ENCODE measurements at regions not wholly inside any gene's neighbourhood (a gene's known extent, or its start where the extent isn't known, plus 50 kb on each side); places are given as distances from the start of the nearest gene placed in this dataset.

- TF ChIP-seq CTCF (IDR thresholded peaks at IDR 0.05) (no peak), EP300 (IDR thresholded peaks at IDR 0.05) (no peak), POLR2AphosphoS5 (IDR thresholded peaks at IDR 0.05) (no peak), POLR2A (IDR thresholded peaks at IDR 0.05; ENCODE audit: low read depth) (no peak)
Measured at GRCh38 chr1:199220031-199220430, 581.2 kb downstream of the PTPRC start.
